Astrocyte of the spinal cord (primary cell): ENCODE measurements at regions not wholly inside any gene's neighbourhood (a gene's known extent, or its start where the extent isn't known, plus 50 kb on each side); places are given as distances from the start of the nearest gene placed in this dataset.

Source experiments
- DNase-seq: peaks from one replicate; pipeline ENCODE4 v3.0.0; 2011; ENCODE audit warnings: low read depth, low spot score
- H3K4me3 ChIP-seq: 2 replicates; pipeline ENCODE4 v1.5.1; 2011; ENCODE audit warnings: low read depth, mild to moderate bottlenecking, low read length, moderate library complexity
- CTCF ChIP-seq: IDR thresholded peaks from 2 replicates; pipeline ENCODE4 v1.5.1; 2012; ENCODE audit warnings: low read depth, mild to moderate bottlenecking, low read length, inconsistent platforms
- in situ Hi-C: cut with HindIII; loops from 2 replicates; pipeline ENCODE4 v1.10.0; 2017; ENCODE audit warnings: low sequenced_read_pairs

- no peak for TF ChIP-seq CTCF
- no peak overlapping the region for H3K4me3 ChIP-seq
- in situ Hi-C loops, result no loop called here
- no peak for DNase-seq
Observed at GRCh38 chr12:131616043-131616700, 94.7 kb upstream of the SFSWAP start.

GRCh38 chr12:131616738-131617137 lies 94.2 kb upstream of the SFSWAP start:
- H3K4me3 ChIP-seq, result no peak overlapping the region
- TF ChIP-seq CTCF, result no peak
- in situ Hi-C loops, result no loop called here
- no peak for DNase-seq

- no peak for DNase-seq
- in situ Hi-C loops, result no loop called here
- no peak overlapping the region for H3K4me3 ChIP-seq
- no peak for TF ChIP-seq CTCF
Observed at GRCh38 chr12:131617179-131617578, 93.7 kb upstream of the SFSWAP start.

GRCh38 chr12:131617596-131618302 lies 93.1 kb upstream of the SFSWAP start:
- in situ Hi-C loops, result no loop called here
- no peak for DNase-seq
- no peak overlapping the region for H3K4me3 ChIP-seq
- TF ChIP-seq CTCF, result no peak

- H3K4me3 ChIP-seq, result no peak overlapping the region
- no peak for DNase-seq
- TF ChIP-seq CTCF, result no peak
- in situ Hi-C loops, result no loop called here
Observed at GRCh38 chr12:131618303-131618658, 92.6 kb upstream of the SFSWAP start.

GRCh38 chr12:131618701-131619100 lies 92.2 kb upstream of the SFSWAP start:
- in situ Hi-C loops, result no loop called here
- DNase-seq, result no peak
- no peak for TF ChIP-seq CTCF
- no peak overlapping the region for H3K4me3 ChIP-seq
